ENCODE measurements at regions not wholly inside any gene's neighbourhood (a gene's known extent, or its start where the extent isn't known, plus 50 kb on each side); places are given as distances from the start of the nearest gene placed in this dataset.

DNA sequence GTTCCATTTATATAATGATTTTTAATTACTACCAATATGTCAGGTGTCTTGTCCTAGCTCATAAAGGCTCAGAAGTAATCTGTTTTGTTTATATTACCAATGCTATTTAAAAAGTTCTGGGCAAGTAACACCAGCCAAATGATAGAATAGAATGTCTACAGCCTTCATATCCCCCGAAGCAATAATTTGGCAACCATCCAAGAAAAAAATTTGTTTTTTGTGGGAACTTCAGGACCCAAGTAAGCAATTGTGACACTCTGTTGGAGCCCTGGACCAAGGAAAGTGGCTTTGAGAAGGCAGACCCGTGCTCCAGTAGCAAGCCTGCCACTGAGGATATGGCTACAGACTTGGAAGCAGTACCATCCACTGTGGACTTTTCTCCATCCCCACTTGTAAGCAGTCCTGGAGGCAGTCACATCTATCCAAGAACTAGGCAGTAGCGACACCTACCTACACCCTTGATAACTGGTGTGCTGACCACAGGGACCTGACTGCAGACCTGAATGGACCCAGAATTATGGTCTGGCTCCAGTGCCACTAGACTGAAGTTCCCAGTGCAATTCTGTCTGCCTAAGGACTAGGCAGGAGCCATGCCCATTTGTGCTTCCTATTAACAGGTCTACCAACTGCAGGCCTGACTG lies 870.7 kb upstream of the ADGRL2 start:
- FAIRE-seq (no peak), DNase-seq (ENCODE audit: low spot score) (no peak)

DNA sequence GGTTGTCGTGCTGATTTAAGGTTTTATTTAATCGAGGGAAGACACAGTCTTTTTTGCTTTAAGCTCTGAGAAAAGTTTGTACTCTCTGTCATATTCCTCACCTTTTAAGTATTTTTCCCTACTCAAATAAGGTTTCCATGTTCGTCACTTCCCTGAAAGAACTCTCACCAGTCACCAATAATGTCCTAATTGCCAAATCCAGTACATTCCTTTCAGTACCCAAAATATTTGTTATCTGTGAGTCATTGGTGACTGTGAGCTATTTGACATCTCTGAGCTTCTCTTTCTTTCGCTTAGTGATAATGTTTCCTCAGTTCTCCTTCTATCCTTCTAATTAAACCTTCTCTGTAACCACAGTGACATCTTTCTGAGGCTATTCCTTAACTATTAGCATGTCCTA lies 874.2 kb upstream of the ADGRL2 start:
- no peak for FAIRE-seq

DNA sequence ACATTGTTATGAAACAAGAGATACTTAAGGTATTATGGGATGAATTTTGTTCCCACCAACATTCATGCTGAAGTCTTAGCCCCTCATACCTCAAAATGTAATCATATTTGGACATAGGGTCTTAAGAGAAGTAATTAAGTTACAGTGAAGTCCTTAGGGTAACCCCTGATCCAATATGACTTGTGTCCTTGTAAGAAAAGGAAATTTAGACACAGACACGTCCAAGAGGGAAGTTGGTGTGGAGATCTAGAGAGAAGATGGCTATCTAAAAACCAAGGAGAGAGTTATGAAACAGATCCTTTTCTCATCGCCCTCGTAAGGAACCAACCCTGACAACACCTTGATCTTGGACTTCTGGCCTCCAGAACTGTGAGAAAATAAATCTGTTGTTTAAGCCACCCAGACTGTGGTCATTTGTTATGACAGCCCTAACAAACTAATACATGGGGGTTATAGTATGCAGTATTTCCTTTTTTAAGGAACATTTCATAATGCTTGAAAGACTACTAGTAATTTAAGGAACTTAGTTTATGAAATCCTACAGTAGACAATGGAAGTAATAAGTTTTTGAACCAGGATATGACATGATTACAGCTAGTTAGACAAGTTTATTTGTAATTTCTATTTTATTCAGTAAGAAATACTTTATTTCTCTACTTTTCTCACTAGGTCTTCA lies 875.5 kb upstream of the ADGRL2 start:
- FAIRE-seq (no peak), DNase-seq (ENCODE audit: low spot score) (no peak)

More for the DNA sequence above, 874.2 kb upstream of the ADGRL2 start:
- no peak for DNase-seq (ENCODE audit: low spot score)

DNA sequence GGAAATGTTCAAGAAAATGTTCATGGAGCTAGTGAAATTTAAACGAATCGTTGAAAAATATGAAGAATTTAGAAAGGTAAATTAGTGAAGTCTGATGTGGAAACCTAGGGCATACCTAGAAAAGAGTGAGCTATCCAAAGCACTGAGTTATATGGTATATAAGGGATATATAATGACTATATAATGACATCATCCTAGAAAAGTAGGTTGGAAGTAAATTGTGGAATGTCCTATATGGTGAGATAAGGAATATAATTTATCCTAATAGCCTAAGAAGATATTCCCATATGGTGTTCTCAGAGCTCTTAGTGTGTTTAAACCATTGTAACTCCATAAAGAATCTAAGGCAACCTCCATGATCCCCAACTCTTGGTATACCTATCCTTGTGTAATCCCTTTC lies 876.4 kb upstream of the ADGRL2 start:
- DNase-seq (ENCODE audit: low spot score): no peak
- FAIRE-seq: no peak

DNA sequence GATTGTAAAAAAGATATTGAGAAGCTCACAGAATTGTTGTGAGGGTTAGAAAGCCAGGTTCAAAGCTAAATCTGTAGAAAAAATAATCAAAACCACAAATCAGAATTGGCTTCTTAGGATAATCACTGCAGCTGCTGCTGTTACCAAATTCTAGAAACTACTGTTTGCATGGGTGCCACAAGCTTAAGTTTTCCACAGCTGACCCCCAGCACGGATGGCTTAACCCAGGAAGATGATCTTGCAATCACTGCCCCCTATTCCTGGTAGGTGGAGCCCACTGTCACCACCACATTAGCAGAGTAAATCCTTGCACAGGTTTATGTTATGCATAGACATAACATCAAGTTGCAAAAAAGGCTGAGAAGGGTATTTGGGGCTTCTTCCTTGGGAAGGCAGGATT lies 877.8 kb upstream of the ADGRL2 start:
- FAIRE-seq (no peak), DNase-seq (ENCODE audit: low spot score) (no peak)

DNA sequence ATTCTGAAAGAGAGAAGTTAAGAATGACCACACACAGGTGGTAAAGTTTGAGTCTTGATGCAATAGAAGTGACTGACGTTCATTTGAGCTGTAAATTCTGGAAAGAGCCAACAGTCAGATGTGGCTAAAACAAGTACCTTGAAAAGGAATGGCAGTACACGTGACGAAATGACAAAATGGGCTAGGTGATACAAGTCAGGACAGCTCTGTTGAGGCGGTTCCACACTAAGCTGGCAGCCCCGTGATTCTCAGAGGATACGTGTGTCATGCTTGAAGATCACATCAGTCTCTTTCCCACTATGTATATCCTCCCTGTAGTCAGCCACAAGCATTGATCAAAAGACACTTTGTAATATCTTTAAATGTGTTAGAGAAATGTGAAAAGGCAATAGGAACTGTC lies 881.3 kb upstream of the ADGRL2 start:
- DNase-seq (ENCODE audit: low spot score) (no peak), FAIRE-seq (no peak)

DNA sequence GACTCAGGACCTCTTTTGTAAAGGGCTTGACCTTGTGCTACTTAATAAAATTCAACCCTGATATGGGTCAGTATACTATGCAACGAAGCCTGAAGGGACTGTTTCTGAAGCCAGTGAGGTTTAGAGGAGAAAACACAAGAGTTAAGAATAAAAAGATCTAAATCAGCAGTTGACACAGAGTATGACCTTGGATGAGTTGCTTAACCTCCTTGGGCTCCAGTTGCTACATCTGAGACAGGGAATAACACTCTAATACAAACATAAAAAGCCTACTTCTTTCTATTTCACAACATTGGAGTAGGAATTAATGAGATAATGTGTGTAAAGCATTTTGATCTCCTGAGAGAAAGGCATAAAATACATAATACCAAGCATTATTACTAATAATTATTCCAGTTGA lies 882.4 kb upstream of the ADGRL2 start:
- DNase-seq (ENCODE audit: low spot score) (no peak), FAIRE-seq (no peak)

DNA sequence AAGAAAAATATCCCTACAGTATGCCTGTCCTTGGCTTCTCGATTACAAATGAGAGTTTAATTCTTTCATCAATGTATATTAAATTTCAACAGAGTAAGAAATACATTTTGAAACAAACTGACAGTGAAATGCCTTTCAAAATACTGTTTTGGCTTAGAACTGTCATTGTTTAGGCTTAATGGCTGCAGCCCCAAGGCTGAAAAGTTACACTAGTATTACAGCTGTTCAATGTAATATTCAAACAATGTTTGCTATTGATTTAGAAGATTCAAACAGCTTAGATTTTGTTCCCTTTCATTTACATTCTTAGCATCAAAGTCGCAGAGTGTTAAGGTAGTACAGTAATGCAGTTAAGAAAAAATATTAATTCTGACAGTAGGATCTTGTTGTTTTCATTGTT lies 882.9 kb upstream of the ADGRL2 start:
- no peak for DNase-seq (ENCODE audit: low spot score)
- FAIRE-seq: no peak

DNA sequence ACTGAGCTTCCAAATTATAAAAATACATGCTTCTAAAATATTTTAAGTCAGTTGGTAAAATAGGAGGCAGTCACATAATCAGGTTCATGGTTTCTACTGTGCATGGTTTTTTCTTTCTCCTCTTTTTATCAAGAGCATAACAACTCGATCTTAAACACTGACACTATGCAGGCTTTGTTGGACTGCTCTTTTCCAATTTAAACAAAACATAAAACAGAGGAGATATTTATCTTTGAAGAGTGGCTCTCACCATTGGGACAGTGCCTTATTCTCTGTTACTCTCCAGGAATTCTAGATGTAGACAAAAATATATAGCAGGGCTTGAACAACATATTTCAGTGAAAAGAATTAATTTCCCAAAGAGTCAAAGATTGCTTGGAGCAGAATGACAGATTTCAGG lies 883.5 kb upstream of the ADGRL2 start:
- FAIRE-seq: no peak
- no peak for DNase-seq (ENCODE audit: low spot score)

DNA sequence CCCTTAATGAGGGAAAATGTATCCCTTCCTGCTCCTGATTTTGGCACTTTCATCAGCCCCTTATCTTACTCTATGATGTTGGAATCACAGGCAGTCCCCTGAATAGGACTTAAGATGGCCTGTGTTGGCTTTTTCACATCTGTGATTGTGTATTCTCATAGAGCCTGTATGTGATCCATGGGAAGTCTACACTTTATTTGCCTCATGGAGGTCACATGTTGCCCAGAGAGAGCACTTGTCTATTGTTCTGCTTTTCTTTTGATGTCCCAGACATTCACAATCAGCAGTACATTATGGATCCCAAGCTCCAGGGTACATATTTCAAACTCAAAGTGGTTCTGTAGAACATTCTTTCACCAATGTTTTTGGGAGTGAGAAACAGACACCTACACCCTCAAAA lies 885.2 kb upstream of the ADGRL2 start:
- no peak for FAIRE-seq
- no peak for DNase-seq (ENCODE audit: low spot score)

DNA sequence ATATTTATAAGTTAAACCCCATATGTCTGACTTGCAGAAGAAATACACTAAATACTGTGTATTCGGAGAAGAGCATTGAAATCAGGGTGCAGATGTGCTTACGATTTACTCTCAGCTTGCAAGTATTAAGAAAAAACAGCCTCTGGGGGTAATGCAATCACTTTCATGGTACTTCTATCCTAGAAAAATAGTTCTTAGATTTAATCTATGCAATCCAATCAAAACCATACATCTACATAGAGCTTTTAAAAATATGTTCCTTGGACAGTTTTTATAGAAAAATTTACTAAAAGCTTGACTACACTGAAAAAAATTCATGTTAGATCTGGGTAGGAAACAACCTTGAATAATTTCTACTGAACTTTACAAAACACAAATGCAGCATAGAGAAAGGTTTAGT lies 890.3 kb upstream of the ADGRL2 start:
- FAIRE-seq (no peak), DNase-seq (ENCODE audit: low spot score) (no peak)

DNA sequence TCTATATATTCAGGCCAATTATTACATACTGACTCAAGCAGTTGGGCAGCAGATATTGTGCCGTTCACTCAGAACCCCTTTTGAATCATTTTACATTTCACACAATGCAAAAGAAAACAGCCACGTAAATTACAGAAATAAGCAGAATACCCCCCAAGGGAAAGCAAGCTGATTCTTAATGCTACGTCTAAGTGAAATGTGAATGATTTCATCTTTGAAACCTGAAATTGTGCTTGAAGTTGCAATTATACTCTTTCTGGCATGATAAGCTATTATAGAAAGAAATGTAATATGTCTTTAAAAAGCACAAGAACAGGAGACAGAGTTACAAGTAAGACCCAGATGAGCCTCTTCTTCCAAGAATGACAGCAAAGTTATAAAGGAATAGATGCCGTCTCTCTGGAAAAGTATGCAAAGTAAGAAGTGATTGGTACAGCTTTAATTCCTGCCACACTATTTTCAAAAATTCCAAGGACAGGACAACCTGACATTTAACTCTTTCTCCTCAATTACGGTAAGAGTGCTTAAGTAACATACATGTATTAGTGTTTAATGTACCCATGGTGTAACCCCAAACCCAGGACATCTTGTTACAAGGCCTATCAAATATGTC lies 891.5 kb upstream of the ADGRL2 start:
- FAIRE-seq (no peak), DNase-seq (ENCODE audit: low spot score) (no peak)

DNA sequence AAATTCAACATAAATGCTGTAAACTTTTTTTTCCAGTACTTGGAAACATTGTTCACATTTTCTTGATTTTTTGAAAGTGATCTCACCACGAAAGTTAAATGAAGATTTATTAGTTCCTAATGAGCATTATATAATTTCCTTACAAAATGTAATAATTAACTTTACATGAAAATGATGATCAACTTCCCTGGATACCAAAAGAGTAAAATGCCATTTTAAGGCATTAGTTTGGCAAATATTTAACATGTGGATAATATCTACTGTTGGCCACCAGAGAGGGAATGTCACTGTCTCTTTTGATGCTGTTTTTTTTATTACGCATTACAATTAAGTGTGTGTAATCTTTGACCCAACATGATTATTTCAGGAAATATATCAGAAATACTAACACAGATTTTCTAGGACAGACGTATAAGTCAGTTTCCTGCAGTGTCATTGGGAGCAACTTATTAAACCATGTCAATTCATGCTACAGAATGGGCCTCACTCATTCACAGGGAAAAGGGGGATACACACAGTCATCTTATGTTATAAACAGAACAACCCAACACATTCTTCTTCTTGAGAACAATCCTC lies 903.9 kb upstream of the ADGRL2 start:
- no peak for DNase-seq (ENCODE audit: low spot score)
- FAIRE-seq: peak; percentile 40

DNA sequence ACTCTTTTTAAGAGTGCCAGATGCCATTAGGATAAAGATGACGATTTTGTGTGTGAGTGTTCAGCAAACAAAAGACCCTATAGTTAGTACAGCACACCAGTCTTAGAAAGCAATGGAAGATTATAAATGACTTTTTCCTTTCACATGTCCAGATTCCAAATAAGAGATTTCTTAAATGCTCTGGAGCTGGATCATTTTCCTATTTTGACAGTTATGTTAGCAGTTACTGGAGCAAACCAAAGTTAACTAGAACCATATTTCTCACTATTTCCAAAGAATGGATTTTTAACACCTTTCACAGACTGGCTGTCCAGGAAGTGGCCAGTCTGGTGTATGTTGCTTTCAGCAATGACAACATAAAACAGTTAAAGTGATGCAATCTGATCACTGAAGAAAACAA lies 905.8 kb upstream of the ADGRL2 start:
- FAIRE-seq (no peak), DNase-seq (ENCODE audit: low spot score) (no peak)

DNA sequence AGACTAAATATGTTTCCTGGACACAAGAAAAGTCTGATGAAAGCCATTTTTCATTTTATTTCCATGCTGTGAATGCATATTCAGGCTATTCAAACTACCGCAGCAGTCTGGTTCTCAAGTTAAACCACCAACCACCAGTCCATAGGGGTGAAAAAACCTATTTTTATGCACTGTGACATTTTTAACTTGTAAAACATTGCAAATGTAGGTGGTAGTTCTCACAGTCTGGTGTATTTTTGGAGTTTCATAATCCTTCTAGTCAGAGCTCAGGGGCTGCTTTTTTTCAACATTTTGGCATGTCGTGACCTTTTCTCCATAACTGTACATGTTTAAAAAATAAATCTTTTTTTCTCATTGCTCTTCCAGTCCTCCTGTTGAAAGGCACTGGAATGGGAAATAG lies 907.6 kb upstream of the ADGRL2 start:
- DNase-seq (ENCODE audit: low spot score) (no peak), FAIRE-seq (no peak)

DNA sequence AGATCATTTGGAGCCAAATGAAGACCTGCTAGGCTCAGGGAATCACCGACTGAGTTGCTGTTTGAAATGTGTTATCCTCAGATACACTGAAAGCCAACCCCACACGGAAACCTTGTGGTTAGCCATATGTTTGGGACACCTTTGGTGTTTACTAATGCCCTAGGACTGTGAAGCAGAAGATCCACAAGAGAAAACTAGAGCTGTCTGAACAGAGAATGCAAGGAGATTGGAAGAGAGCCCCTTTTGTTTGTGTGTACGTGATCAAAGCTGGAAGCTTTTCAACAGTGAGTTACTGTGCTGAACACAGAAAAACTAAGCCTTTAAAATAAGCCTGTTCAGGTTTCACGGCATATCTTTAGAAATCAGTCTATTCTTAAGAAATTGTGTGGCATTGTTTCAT lies 908.2 kb upstream of the ADGRL2 start:
- DNase-seq (ENCODE audit: low spot score) (no peak), FAIRE-seq (no peak)

DNA sequence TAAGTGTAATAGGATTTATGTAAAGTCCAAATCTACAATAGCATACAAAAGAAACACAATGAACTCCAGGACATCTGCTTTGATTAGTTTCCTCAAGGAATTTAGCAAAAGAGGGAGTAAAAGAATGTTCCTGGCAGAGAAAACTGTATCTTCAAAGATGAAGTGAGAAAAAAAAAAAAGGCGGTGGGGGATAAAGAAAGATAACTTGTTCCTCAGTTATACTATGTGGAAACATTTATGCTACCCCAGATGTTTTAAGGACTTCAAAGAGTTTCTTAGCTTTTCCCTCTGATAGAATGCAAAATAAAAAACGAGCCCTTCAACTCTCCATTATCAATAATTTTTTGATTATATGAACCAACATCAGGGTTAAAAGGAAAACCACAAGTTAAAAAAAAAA lies 908.9 kb upstream of the ADGRL2 start:
- FAIRE-seq (no peak), DNase-seq (ENCODE audit: low spot score) (no peak)

DNA sequence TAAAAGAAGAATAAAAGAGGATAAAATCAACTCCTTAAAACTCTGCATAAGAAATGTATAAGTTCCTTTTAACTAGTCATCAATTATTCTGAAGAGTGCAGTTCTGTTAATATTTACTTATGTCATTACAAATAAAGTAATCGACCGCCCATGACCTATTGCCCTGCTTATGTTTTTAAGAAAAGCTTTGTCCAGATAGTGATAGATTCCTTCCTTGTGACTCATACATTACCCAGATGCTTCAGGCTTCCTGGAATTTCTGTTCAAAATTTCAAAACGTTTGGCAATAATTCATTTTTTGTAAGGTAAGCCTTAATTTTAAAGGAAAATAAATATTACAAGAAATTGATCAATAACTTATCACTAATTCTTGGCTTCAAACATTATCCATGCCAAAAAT lies 918.2 kb upstream of the ADGRL2 start:
- DNase-seq (ENCODE audit: low spot score) (peak; percentile 69), FAIRE-seq (peak; percentile 90)

DNA sequence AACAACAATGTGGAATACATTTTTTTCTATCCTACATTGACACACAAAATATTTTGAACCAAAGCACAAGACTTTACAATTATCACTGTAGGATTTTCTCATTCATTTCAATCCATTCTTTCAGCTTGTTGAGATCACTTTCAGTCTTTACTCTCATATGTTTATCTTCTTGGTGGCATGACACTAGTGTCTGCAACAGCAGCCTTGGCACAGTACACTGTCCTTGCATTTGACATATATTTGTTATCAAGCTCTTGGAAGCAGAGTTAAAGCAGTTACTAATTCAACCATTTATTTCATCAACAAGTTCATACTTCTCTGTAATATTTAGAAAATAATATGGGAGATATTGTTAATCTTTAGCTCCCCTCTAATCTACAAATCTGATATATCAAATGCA lies 922.4 kb upstream of the ADGRL2 start:
- DNase-seq (ENCODE audit: low spot score): no peak
- FAIRE-seq: no peak

DNA sequence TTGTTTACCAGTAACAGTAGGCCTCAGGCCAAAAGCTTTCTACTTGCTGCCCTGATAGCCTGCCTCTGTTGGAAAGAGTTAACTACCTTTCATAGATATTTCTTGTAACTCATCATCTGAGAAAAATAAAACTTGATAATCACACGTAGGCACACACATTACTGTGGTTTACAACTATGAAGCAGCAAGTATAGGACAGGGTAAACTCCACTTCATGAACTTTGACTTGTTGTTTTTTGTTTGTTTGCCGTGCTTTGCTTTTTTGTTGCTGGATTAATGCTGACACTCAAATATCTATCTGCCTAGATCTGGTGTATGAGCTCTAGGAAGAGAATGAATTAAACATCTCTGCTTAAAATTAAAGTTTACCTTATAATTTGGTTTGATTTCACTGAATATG lies 924.7 kb upstream of the ADGRL2 start:
- FAIRE-seq: no peak
- no peak for DNase-seq (ENCODE audit: low spot score)

DNA sequence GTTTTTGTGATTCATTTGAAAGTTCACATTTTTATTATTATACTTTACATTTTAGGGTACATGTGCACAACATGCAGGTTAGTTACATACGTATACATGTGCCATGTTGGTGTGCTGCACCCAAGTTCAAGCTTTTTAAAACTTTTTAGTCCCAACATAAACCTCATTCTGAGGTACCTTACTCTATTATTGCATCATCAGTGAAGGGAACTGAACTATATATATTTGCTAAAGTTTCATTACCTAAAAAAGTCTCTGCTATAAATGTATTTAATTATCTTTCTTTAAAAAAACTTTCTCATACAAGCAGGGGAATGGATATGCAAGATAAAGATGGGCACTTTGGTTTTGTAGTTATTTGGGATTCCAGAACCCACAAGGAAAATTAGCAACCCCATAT lies 931.4 kb upstream of the ADGRL2 start:
- no peak for DNase-seq (ENCODE audit: low spot score)
- FAIRE-seq: no peak

DNA sequence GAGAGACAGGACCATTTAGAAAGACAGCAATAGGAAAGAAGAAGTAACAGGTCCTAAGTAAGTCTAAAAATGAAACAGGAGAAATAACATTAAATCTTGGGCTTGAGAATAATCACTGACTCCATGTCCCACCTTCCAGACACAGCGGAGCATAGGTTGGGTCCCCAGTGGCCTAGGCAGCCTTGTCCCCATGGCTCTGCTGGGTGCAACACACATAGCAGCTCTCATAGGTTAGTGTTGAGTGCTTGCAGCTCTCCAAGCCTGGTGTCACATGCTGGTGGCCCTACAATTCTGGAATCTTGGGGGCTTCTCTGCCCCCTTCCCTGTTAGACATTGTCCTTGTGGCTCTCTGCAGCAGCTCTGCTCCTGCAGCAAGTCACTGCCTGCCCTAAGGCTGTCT lies 952.8 kb upstream of the ADGRL2 start:
- no peak for FAIRE-seq
- no peak for DNase-seq (ENCODE audit: low spot score)

DNA sequence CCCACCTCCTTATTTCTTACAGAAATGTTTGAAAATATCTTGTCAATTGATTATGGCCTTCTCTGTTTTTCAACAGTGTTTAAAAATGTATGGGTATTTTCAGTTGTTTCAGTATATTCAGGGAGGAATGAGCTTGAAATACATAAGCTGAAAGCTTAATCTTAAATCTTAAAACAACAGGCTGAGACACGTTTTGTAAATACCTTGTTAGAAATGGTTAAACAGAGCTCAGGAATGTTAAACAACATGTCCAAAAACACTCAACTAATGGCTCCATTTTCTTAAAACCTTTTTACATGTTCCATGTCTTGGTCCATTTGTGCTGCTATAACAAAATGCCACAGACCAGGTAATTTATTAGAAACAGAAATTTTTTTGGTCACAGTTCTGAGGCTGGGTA lies 953.8 kb upstream of the ADGRL2 start:
- no peak for FAIRE-seq
- DNase-seq (ENCODE audit: low spot score): no peak

All from RCC 7860 (cell line).